GM19397 (cell line): ENCODE measurements at regions not wholly inside any gene's neighbourhood (a gene's known extent, or its start where the extent isn't known, plus 50 kb on each side); places are given as distances from the start of the nearest gene placed in this dataset.
"Not testable (repeated sequence)": the region's sequence is repeated elsewhere in the genome, so short reads cannot be mapped to it uniquely, and the experiment has no call there.

Source experiments
- ATAC-seq: cut with Tn5 transposase; IDR thresholded peaks from one replicate; pipeline ENCODE4 v1.9.1; 2021; ENCODE audit warnings: mild to moderate bottlenecking, moderate library complexity; ENCODE audit not compliant: unreplicated experiment

- ATAC-seq, result not testable (repeated sequence)
Measured at GRCh38 chr2:192682511-192682910, 487.8 kb upstream of the TMEFF2 start.

- ATAC-seq, result no peak
Measured at GRCh38 chr2:192675681-192676080, 480.9 kb upstream of the TMEFF2 start.

- ATAC-seq, result no peak
Measured at GRCh38 chr2:192669505-192670091, 474.9 kb upstream of the TMEFF2 start.

GRCh38 chr2:192660555-192660954 lies 465.8 kb upstream of the TMEFF2 start:
- ATAC-seq, result not testable (repeated sequence)

DNA sequence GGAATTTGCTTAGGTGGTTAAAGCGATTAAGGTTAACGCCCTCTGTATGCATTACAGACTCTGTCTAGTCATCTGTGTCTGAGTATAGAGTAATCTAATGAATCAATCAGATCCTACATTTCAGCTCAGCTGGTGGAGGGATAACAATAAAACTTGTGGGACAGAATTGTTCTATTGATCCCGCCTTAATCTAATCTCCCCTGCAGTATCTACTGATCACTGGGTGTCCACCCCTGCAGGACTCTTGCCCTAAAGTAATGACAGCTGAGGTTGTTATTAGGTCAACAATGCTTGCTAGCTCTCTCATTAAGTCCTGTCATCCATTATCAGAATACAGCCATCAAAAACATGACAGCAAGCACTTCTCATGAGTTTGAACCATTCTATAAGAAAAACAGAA lies 462.6 kb upstream of the TMEFF2 start:
- ATAC-seq, result no peak

DNA sequence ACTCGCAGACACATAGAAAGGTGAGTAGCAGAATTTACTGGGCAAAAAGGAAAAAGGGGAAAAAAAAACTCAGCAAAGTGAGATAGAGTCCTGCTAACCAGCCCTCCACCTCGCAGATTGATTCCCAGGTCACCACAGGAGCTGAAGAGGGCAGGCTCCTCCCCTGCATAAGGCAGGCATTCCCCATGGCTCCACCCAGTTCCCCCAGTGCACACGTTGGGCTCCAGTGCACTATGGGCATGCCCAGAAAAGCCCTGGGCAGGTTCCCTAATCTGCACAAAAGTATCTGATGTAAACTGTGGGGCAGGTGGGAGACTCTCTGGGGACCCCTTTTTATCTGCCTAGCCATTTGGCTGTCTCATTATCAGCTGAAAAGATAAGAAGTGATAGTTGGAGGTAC lies 461.2 kb upstream of the TMEFF2 start:
- ATAC-seq, result no peak

- ATAC-seq, result no peak
Measured at GRCh38 chr2:192645811-192646598, 451.3 kb upstream of the TMEFF2 start.

DNA sequence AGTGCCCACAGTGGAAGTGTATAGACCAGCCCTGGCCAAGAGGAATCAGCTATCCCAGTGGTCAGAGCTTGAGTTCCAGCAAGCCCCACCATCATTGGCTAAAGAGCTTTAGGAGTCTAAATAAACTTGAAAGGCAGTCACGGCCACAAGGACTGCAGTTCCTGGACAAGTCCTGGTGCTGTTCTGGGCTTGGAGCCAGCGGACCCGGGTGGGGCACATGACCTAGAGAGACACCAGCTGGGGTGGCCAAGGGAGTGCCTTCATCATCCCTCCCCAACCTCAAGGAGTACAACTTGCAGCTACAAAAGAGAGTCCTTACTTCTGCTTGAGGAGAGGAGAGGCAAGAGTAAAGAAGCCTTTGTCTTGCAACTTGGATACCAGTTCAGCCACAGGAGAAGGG lies 439.8 kb upstream of the TMEFF2 start:
- no peak for ATAC-seq

DNA sequence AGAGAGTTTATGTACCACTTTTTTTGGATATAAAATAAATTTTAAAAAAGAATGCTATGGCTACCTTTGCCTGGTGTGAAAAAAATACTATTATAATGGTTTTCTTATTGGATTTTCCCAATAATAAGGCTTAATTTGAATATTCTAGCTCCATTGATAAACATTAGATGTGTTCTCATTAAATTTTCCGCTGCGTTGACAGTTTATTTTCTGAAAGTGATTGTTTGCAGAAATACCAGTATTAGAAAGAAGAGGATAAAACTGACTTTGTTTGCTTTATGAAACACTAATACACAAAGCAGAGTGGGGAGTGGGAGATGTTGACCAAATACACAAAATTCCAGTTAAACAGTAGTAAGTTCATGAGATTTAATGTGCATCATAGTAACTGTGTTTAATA lies 433.3 kb upstream of the TMEFF2 start:
- no peak for ATAC-seq

DNA sequence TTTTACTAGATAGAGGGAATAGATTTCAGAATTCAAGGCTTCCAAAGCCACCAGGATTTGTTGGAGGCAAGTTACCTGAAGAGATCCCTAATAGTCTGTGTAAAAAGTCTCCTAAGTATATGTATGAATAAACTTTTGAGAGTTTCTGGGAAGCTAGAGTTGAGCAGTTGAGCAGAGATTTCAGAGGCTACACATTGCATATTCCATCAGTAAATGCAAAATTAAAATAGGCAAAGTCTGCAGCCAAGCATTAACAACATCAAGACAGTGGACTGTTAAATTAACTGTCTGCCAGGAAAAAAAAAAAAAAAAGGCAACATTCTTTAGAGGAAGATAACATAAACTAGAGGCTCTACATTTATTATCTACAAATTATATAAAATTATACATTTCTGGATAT lies 420.4 kb upstream of the TMEFF2 start:
- ATAC-seq, result no peak

GRCh38 chr2:192604295-192604694 lies 409.6 kb upstream of the TMEFF2 start:
- no peak for ATAC-seq

DNA sequence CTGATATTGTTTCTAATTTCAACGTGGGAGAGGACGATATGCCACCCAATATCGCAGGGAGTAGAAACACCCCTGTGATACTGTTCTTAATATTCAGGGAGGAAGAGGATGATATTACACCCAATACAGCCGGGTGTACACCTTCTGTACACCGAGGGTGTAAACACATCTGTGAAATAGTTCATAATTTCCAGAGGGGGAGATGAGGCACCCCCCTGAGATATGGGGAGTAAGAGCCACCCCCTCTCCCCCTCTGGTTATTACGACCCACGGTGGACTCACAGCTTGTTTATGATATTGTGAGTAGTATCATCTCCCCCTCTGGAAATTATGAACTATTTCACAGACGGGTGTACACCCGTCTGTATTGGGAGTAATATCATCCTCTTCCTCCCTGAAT lies 403.9 kb upstream of the TMEFF2 start:
- not testable (repeated sequence) for ATAC-seq

DNA sequence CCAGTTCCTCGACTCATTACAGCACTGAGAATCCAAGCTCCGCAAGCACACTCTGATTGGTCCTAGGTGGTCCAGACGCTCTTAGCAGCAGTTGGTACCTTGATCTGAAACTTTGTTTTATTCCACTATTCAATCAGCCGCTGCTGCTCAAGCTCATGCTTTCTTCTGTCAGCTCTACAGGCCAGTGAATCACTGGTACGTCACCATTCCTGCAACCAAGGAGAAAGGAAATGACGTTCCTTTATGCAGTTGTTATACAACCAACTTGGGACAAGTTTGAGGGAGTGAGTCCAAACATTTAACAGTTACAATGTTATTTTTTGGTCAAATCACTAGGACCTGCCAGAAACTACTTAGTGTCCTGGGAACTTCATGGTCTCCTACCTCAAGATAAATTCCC lies 398.8 kb upstream of the TMEFF2 start:
- no peak for ATAC-seq

- no peak for ATAC-seq
Measured at GRCh38 chr2:192591617-192592016, 396.9 kb upstream of the TMEFF2 start.

GRCh38 chr2:192585418-192585817 lies 390.7 kb upstream of the TMEFF2 start:
- ATAC-seq, result no peak

GRCh38 chr2:192584976-192585375 lies 390.2 kb upstream of the TMEFF2 start:
- ATAC-seq, result no peak

DNA sequence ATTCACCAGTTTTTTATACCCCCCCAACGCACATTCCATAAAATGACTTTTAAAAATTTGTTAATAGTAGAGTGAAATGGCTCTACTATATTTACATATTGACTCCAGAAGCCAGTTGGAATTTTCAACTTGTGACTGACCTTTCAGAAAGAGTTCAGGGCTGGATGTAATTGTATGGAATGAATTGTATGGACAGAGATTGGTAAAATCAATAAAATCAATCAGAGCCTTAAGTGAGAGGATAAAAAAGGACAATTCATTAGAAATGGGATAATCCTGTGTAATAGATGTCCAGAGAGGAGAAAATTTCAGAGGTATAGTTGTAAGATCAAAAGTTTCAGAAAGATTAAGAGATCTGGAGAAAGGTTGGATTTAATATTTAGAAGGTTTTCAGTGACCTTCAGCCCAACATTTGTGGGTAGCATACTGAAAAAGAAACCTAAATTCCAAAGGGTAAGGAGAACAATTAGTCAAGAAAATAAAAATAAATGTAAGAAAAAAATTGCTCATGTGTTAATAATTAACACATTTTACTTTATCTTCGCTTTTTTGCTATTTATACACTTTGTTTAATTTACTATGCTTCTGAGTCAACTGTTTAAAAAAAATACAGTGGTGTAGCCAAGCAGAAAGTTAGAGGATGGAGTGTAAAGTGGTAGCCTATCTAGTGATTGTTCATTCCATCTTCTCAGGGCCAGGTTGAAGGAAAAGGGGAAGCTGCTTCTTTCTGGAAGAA lies 385.4 kb upstream of the TMEFF2 start:
- ATAC-seq, result no peak

DNA sequence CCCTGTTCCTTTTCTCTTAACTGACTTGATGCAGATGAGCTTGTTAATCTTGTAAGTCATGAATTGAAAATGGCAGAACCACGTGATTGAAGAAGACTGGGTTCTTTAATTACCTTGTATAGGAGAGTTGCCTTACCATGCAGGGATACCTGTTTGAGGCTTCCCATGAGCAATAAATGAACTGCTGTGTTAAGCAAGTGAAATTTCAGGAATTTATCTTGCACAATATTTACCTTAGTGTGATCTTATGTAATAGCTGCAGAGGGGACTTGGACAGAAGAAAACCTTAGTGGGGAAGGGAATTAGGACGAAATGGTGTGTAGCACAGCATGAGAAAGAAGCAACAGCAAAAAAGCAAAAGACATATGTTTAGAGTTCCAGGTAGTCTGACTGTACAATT lies 384.0 kb upstream of the TMEFF2 start:
- no peak for ATAC-seq

GRCh38 chr2:192577706-192578105 lies 383.0 kb upstream of the TMEFF2 start:
- no peak for ATAC-seq

GRCh38 chr2:192574552-192574951 lies 379.8 kb upstream of the TMEFF2 start:
- no peak for ATAC-seq

DNA sequence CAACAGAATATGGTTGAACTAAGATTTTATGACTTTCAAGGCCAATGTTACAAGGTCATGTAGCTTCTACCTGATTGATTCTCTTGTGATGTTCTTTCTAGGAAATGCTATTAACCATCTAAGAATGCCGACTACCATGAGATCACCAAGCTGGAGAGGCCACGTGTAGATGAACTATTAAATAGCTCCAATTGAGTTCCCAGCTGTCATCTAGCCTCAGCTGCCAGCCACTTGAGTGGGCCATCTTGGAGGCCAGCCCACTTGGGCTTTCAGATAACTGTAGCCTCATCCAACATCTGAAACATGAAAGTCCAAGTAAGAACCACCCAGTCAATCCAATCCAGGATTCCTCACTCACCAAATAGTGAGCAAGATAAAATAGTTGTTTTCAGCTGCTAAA lies 376.9 kb upstream of the TMEFF2 start:
- no peak for ATAC-seq

GRCh38 chr2:192570788-192571187 lies 376.1 kb upstream of the TMEFF2 start:
- ATAC-seq, result no peak
